GM23338 (cell line): ENCODE measurements at regions not wholly inside any gene's neighbourhood (a gene's known extent, or its start where the extent isn't known, plus 50 kb on each side); places are given as distances from the start of the nearest gene placed in this dataset.

Experiments
- ATAC-seq: fragments of 200-7000 bp; cut with Tn5 transposase; 3 replicates; pipeline ENCODE4 v1.9.1; 2020
- DNase-seq: peaks from one replicate; pipeline ENCODE4 v3.0.0-alpha.2; 2015; ENCODE audit warnings: low spot score
- H2AFZ ChIP-seq: fragments of 200-600 bp; sonication (generic); 2 replicates; pipeline ENCODE4 v1.8.0; 2016; ENCODE audit warnings: antibody characterized with exemption, mild to moderate bottlenecking, moderate library complexity
- H3F3A ChIP-seq: fragments of 200-600 bp; sonication (generic); replicated peaks from 2 replicates; pipeline ENCODE4 v1.8.0; 2017; ENCODE audit warnings: antibody characterized with exemption, mixed run types, low read depth
- H3K27ac ChIP-seq: fragments of 200-600 bp; sonication (generic); 2 replicates; pipeline ENCODE4 v1.6.1; 2016; ENCODE audit warnings: low read depth
- H3K27me3 ChIP-seq: fragments of 200-600 bp; sonication (generic); 2 replicates; pipeline ENCODE4 v1.8.0; 2016; ENCODE audit warnings: mild to moderate bottlenecking, mixed run types, moderate library complexity; ENCODE audit not compliant: insufficient read depth
- H3K36me3 ChIP-seq: fragments of 200-600 bp; sonication (generic); 2 replicates; pipeline ENCODE4 v1.8.0; 2016; ENCODE audit warnings: mild to moderate bottlenecking; ENCODE audit not compliant: insufficient read depth
- H3K4me1 ChIP-seq: fragments of 200-600 bp; sonication (generic); 2 replicates; pipeline ENCODE4 v1.8.0; 2016; ENCODE audit warnings: mild to moderate bottlenecking, moderate library complexity; ENCODE audit not compliant: insufficient read depth
- H3K4me2 ChIP-seq: fragments of 200-600 bp; sonication (generic); 2 replicates; pipeline ENCODE4 v1.7.1; 2017; ENCODE audit warnings: mixed run types
- H3K4me3 ChIP-seq: fragments of 200-600 bp; sonication (generic); 2 replicates; pipeline ENCODE4 v1.6.1; 2016; ENCODE audit warnings: mixed run types
- H3K79me2 ChIP-seq: fragments of 200-600 bp; sonication (generic); replicated peaks from 2 replicates; pipeline ENCODE4 v1.8.0; 2017; ENCODE audit warnings: mild to moderate bottlenecking; ENCODE audit not compliant: insufficient read depth
- H3K9me2 ChIP-seq: fragments of 200-600 bp; sonication (generic); 2 replicates; pipeline ENCODE4 v1.8.0; 2017; ENCODE audit not compliant: insufficient read depth
- H4K20me1 ChIP-seq: fragments of 200-600 bp; sonication (generic); replicated peaks from 2 replicates; pipeline ENCODE4 v1.8.0; 2017; ENCODE audit warnings: mild to moderate bottlenecking; ENCODE audit not compliant: insufficient read depth
- H3K27ac Mint-ChIP-seq: 2 replicates; pipeline ENCODE4 v1.8.0; 2020; ENCODE audit warnings: inconsistent platforms, mild to moderate bottlenecking, moderate library complexity, mixed read lengths
- H3K27me3 Mint-ChIP-seq: 3 replicates; pipeline ENCODE4 v1.8.0; 2022; ENCODE audit warnings: low read depth, mild to moderate bottlenecking, moderate library complexity, mixed read lengths, inconsistent platforms; ENCODE audit not compliant: insufficient read depth, poor library complexity
- H3K36me3 Mint-ChIP-seq: 3 replicates; pipeline ENCODE4 v1.8.0; 2021; ENCODE audit warnings: low read depth, mild to moderate bottlenecking, inconsistent platforms, moderate library complexity, mixed read lengths
- H3K4me1 Mint-ChIP-seq: 3 replicates; pipeline ENCODE4 v1.8.0; 2020; ENCODE audit warnings: mild to moderate bottlenecking, inconsistent platforms, mixed read lengths
- H3K4me3 Mint-ChIP-seq: 3 replicates; pipeline ENCODE4 v1.8.0; 2021; ENCODE audit warnings: moderate library complexity, mild to moderate bottlenecking, inconsistent platforms, mixed read lengths
- H3K9me3 Mint-ChIP-seq: 3 replicates; pipeline ENCODE4 v1.8.0; 2020; ENCODE audit warnings: moderate library complexity, mild to moderate bottlenecking, inconsistent platforms, mixed read lengths
- EZH2 ChIP-seq: fragments of 200-600 bp; sonication (generic); IDR thresholded peaks from one replicate; pipeline ENCODE4 v1.8.0; 2017; ENCODE audit warnings: antibody characterized with exemption, mild to moderate bottlenecking, low read depth; ENCODE audit not compliant: unreplicated experiment
- EZH2phosphoT487 ChIP-seq: fragments of 200-600 bp; sonication (generic); IDR thresholded peaks from one replicate; pipeline ENCODE4 v1.8.1; 2018; ENCODE audit warnings: antibody characterized with exemption; ENCODE audit not compliant: unreplicated experiment
- JUNB ChIP-seq: IDR thresholded peaks from one replicate; pipeline ENCODE4 v1.6.1; 2016; ENCODE audit warnings: antibody characterized with exemption; ENCODE audit not compliant: unreplicated experiment
- NANOG ChIP-seq: IDR thresholded peaks from 2 replicates; pipeline ENCODE4 v1.6.1; 2016; ENCODE audit warnings: antibody characterized with exemption, borderline replicate concordance
- POLR2AphosphoS5 ChIP-seq: IDR thresholded peaks from 2 replicates; pipeline ENCODE4 v1.6.1; 2016; ENCODE audit warnings: antibody characterized with exemption, low read depth
- STAT1 ChIP-seq: IDR thresholded peaks from one replicate; pipeline ENCODE4 v1.6.1; 2016; ENCODE audit warnings: antibody characterized with exemption; ENCODE audit not compliant: unreplicated experiment
- ZNF114 ChIP-seq: fragments of 250-450 bp; sonication (Bioruptor Pico); IDR thresholded peaks from 2 replicates; pipeline ENCODE4 v1.5.0; 2020; ENCODE audit warnings: mild to moderate bottlenecking, moderate library complexity
- ZNF331 ChIP-seq: fragments of 250-450 bp; sonication (Bioruptor Pico); IDR thresholded peaks from 2 replicates; pipeline ENCODE4 v1.5.0; 2020; ENCODE audit warnings: low read depth, mild to moderate bottlenecking, moderate library complexity
- TF ChIP-seq, protein P1 (sequence below): fragments of 250-450 bp; sonication (Bioruptor Pico); IDR thresholded peaks from 2 replicates; pipeline ENCODE4 v1.5.0; 2020; ENCODE audit warnings: mild to moderate bottlenecking, moderate library complexity
- TF ChIP-seq, protein P2 (sequence below): IDR thresholded peaks from one replicate; pipeline ENCODE4 v1.6.1; 2018; ENCODE audit warnings: antibody characterized with exemption; ENCODE audit not compliant: unreplicated experiment
- TF ChIP-seq, protein P3 (sequence below): IDR thresholded peaks from 2 replicates; pipeline ENCODE4 v1.6.1; 2016; ENCODE audit warnings: antibody characterized with exemption

DNA sequence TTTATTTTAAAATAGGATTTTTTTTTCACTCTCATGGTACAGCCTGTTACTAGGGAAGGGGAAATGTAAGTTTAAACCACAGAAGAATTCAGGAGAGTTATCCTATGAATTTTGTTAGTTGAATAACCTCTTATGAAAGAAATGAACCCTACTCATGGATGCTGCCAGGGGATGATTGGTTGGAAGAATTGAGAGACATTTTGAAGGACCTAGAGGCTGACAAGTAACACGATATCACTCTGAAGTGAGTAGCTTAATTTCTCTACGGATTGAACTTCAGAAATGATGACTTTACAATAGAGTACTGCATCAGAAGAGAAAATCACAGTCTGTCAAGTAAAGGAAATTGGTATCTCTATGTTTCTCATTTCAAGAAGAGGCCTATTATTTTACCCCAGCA lies 1346.2 kb downstream of the SUCLG1 start:
- Mint-ChIP-seq H3K4me3 (no peak overlapping the region), H3K27me3 (no peaks in the 10 kb centered on the region), H3K36me3 (peaks cover 16% of the 10 kb centered on the region), H3K4me1 (no peaks in the 10 kb centered on the region), H3K9me3 (peaks cover 19% of the 10 kb centered on the region), H3K27ac (no peak overlapping the region)
- no peak overlapping the region for H3K4me2 ChIP-seq
- no peaks in the 10 kb centered on the region for H3F3A ChIP-seq
- peaks cover 16% of the 10 kb centered on the region for H3K9me2 ChIP-seq
- no peaks in the 10 kb centered on the region for H4K20me1 ChIP-seq
- no peak overlapping the region for H3K4me3 ChIP-seq
- DNase-seq: no peak
- no peaks in the 10 kb centered on the region for H3K79me2 ChIP-seq
- ATAC-seq: no peak
- no peak overlapping the region for H3K27ac ChIP-seq
- no peaks in the 10 kb centered on the region for H3K27me3 ChIP-seq
- TF ChIP-seq STAT1 (no peak), EZH2phosphoT487 (no peak), JUNB (no peak), ZNF331 (CRISPR knock-in tag) (no peak), NANOG (no peak), POLR2AphosphoS5 (no peak), EZH2 (no peak), ZNF114 (no peak)
- TF ChIP-seq, protein P1, sequence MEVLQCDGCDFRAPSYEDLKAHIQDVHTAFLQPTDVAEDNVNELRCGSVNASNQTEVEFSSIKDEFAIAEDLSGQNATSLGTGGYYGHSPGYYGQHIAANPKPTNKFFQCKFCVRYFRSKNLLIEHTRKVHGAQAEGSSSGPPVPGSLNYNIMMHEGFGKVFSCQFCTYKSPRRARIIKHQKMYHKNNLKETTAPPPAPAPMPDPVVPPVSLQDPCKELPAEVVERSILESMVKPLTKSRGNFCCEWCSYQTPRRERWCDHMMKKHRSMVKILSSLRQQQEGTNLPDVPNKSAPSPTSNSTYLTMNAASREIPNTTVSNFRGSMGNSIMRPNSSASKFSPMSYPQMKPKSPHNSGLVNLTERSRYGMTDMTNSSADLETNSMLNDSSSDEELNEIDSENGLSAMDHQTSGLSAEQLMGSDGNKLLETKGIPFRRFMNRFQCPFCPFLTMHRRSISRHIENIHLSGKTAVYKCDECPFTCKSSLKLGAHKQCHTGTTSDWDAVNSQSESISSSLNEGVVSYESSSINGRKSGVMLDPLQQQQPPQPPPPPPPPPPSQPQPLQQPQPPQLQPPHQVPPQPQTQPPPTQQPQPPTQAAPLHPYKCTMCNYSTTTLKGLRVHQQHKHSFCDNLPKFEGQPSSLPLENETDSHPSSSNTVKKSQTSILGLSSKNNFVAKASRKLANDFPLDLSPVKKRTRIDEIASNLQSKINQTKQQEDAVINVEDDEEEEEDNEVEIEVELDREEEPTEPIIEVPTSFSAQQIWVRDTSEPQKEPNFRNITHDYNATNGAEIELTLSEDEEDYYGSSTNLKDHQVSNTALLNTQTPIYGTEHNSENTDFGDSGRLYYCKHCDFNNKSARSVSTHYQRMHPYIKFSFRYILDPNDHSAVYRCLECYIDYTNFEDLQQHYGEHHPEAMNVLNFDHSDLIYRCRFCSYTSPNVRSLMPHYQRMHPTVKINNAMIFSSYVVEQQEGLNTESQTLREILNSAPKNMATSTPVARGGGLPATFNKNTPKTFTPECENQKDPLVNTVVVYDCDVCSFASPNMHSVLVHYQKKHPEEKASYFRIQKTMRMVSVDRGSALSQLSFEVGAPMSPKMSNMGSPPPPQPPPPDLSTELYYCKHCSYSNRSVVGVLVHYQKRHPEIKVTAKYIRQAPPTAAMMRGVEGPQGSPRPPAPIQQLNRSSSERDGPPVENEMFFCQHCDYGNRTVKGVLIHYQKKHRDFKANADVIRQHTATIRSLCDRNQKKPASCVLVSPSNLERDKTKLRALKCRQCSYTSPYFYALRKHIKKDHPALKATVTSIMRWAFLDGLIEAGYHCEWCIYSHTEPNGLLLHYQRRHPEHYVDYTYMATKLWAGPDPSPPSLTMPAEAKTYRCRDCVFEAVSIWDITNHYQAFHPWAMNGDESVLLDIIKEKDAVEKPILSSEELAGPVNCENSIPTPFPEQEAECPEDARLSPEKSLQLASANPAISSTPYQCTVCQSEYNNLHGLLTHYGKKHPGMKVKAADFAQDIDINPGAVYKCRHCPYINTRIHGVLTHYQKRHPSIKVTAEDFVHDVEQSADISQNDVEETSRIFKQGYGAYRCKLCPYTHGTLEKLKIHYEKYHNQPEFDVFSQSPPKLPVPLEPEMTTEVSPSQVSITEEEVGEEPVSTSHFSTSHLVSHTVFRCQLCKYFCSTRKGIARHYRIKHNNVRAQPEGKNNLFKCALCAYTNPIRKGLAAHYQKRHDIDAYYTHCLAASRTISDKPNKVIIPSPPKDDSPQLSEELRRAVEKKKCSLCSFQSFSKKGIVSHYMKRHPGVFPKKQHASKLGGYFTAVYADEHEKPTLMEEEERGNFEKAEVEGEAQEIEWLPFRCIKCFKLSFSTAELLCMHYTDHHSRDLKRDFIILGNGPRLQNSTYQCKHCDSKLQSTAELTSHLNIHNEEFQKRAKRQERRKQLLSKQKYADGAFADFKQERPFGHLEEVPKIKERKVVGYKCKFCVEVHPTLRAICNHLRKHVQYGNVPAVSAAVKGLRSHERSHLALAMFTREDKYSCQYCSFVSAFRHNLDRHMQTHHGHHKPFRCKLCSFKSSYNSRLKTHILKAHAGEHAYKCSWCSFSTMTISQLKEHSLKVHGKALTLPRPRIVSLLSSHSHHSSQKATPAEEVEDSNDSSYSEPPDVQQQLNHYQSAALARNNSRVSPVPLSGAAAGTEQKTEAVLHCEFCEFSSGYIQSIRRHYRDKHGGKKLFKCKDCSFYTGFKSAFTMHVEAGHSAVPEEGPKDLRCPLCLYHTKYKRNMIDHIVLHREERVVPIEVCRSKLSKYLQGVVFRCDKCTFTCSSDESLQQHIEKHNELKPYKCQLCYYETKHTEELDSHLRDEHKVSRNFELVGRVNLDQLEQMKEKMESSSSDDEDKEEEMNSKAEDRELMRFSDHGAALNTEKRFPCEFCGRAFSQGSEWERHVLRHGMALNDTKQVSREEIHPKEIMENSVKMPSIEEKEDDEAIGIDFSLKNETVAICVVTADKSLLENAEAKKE (CRISPR knock-in tag): no peak
- TF ChIP-seq, protein P2, sequence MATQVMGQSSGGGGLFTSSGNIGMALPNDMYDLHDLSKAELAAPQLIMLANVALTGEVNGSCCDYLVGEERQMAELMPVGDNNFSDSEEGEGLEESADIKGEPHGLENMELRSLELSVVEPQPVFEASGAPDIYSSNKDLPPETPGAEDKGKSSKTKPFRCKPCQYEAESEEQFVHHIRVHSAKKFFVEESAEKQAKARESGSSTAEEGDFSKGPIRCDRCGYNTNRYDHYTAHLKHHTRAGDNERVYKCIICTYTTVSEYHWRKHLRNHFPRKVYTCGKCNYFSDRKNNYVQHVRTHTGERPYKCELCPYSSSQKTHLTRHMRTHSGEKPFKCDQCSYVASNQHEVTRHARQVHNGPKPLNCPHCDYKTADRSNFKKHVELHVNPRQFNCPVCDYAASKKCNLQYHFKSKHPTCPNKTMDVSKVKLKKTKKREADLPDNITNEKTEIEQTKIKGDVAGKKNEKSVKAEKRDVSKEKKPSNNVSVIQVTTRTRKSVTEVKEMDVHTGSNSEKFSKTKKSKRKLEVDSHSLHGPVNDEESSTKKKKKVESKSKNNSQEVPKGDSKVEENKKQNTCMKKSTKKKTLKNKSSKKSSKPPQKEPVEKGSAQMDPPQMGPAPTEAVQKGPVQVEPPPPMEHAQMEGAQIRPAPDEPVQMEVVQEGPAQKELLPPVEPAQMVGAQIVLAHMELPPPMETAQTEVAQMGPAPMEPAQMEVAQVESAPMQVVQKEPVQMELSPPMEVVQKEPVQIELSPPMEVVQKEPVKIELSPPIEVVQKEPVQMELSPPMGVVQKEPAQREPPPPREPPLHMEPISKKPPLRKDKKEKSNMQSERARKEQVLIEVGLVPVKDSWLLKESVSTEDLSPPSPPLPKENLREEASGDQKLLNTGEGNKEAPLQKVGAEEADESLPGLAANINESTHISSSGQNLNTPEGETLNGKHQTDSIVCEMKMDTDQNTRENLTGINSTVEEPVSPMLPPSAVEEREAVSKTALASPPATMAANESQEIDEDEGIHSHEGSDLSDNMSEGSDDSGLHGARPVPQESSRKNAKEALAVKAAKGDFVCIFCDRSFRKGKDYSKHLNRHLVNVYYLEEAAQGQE: no peak
- TF ChIP-seq, protein P3, sequence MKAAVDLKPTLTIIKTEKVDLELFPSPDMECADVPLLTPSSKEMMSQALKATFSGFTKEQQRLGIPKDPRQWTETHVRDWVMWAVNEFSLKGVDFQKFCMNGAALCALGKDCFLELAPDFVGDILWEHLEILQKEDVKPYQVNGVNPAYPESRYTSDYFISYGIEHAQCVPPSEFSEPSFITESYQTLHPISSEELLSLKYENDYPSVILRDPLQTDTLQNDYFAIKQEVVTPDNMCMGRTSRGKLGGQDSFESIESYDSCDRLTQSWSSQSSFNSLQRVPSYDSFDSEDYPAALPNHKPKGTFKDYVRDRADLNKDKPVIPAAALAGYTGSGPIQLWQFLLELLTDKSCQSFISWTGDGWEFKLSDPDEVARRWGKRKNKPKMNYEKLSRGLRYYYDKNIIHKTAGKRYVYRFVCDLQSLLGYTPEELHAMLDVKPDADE: no peak
- no peaks in the 10 kb centered on the region for H3K4me1 ChIP-seq
- no peak overlapping the region for H2AFZ ChIP-seq
- peaks cover 5% of the 10 kb centered on the region; the same call in 1 of the 2 replicates for H3K36me3 ChIP-seq
